ENCODE measurements at regions not wholly inside any gene's neighbourhood (a gene's known extent, or its start where the extent isn't known, plus 50 kb on each side); places are given as distances from the start of the nearest gene placed in this dataset.
A peak's percentile ranks its signal among the peaks of the same experiment; 100 is the strongest.

GRCh38 chr9:38311382-38312270 lies 80.9 kb upstream of the ALDH1B1 start:
- intact Hi-C loops (cut with DNase I): no loop called here
- no peak for ATAC-seq
- Histone ChIP-seq H3K36me3 (replicated peaks in 1 of 2; ENCODE audit: insufficient read depth in 1 of 2, low read depth in 2 of 2) (no peaks in the 10 kb centered on the region), H3K4me3 (no peak overlapping the region), H3K27ac (no peak overlapping the region), H3K27me3 (no peaks in the 10 kb centered on the region), H3K4me1 (peaks cover 33% of the 10 kb centered on the region), H3K9me3 (no peaks in the 10 kb centered on the region)
- DNase-seq: no peak
- 73 to 76% methylated on average over 11 to 16 of the region's 16 CpGs for WGBS, 2 donors
- TF ChIP-seq POLR2A (IDR thresholded peaks at IDR 0.05) (no peak), CTCF (IDR thresholded peaks at IDR 0.05) (no peak)

GRCh38 chr9:38309324-38310195 lies 82.9 kb upstream of the ALDH1B1 start:
- WGBS, 2 donors: 54 to 55% methylated on average over 11 of the region's 11 CpGs
- Histone ChIP-seq H3K27me3 (no peaks in the 10 kb centered on the region), H3K36me3 (replicated peaks in 1 of 2; ENCODE audit: insufficient read depth in 1 of 2, low read depth in 2 of 2) (no peaks in the 10 kb centered on the region), H3K4me1 (peaks cover 14% of the 10 kb centered on the region), H3K27ac (peak overlapping the region in 2 of 4 donors; percentile 28 to 33), H3K9me3 (no peaks in the 10 kb centered on the region), H3K4me3 (no peak overlapping the region)
- TF ChIP-seq POLR2A (IDR thresholded peaks at IDR 0.05) (no peak), CTCF (IDR thresholded peaks at IDR 0.05) (no peak)
- intact Hi-C loops (cut with DNase I): no loop called here
- DNase-seq: no peak
- ATAC-seq: peak; percentile 67

GRCh38 chr9:38308136-38308535 lies 84.4 kb upstream of the ALDH1B1 start:
- peaks cover 14% of the 10 kb centered on the region for H3K4me1 ChIP-seq
- H3K27me3 ChIP-seq: no peaks in the 10 kb centered on the region
- no peaks in the 10 kb centered on the region for H3K9me3 ChIP-seq
- TF ChIP-seq CTCF (IDR thresholded peaks at IDR 0.05): no peak
- no peak for TF ChIP-seq POLR2A (IDR thresholded peaks at IDR 0.05)
- no peaks in the 10 kb centered on the region for H3K36me3 ChIP-seq (replicated peaks in 1 of 2; ENCODE audit: insufficient read depth in 1 of 2, low read depth in 2 of 2)
- 72 to 78% methylated on average over 4 of the region's 4 CpGs for WGBS, 2 donors
- no peak for ATAC-seq
- no peak overlapping the region for H3K27ac ChIP-seq
- no peak for DNase-seq
- H3K4me3 ChIP-seq: no peak overlapping the region
- intact Hi-C loops (cut with DNase I): no loop called here

GRCh38 chr9:38306899-38307298 lies 85.6 kb upstream of the ALDH1B1 start:
- TF ChIP-seq CTCF (IDR thresholded peaks at IDR 0.05): no peak
- TF ChIP-seq POLR2A (IDR thresholded peaks at IDR 0.05): no peak
- no peaks in the 10 kb centered on the region for H3K27me3 ChIP-seq
- intact Hi-C loops (cut with DNase I): no loop called here
- H3K36me3 ChIP-seq (replicated peaks in 1 of 2; ENCODE audit: insufficient read depth in 1 of 2, low read depth in 2 of 2): no peaks in the 10 kb centered on the region
- H3K27ac ChIP-seq: no peak overlapping the region
- no peaks in the 10 kb centered on the region for H3K9me3 ChIP-seq
- no peak for ATAC-seq
- no peak overlapping the region for H3K4me3 ChIP-seq
- 86 to 90% methylated on average over 5 of the region's 5 CpGs for WGBS, 2 donors
- no peak for DNase-seq
- H3K4me1 ChIP-seq: peaks cover 14% of the 10 kb centered on the region

Measured in body of pancreas (tissue), 4 donors.